ENCODE measurements at regions not wholly inside any gene's neighbourhood (a gene's known extent, or its start where the extent isn't known, plus 50 kb on each side); places are given as distances from the start of the nearest gene placed in this dataset.

DNA sequence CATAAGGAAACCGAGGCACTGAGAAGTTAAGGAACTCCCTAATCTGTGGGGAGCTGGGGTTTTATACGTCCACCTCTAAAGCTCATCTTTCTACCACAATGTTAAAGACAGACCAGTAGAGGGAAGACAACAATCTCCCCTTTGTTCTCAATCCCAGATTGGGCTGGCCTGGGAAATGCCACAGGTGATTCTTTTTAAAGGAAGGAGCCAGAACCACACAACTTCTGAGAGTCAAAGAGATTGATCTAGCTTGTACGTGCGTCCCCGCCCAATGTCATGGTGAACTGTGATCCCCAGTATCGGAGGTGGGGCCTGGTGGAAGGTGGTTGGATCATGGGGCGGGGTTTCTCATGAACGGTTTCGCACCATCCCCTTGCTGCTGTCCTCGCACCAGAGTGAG, 81.8 kb upstream of the LCLAT1 start:
- TF ChIP-seq, protein P1, sequence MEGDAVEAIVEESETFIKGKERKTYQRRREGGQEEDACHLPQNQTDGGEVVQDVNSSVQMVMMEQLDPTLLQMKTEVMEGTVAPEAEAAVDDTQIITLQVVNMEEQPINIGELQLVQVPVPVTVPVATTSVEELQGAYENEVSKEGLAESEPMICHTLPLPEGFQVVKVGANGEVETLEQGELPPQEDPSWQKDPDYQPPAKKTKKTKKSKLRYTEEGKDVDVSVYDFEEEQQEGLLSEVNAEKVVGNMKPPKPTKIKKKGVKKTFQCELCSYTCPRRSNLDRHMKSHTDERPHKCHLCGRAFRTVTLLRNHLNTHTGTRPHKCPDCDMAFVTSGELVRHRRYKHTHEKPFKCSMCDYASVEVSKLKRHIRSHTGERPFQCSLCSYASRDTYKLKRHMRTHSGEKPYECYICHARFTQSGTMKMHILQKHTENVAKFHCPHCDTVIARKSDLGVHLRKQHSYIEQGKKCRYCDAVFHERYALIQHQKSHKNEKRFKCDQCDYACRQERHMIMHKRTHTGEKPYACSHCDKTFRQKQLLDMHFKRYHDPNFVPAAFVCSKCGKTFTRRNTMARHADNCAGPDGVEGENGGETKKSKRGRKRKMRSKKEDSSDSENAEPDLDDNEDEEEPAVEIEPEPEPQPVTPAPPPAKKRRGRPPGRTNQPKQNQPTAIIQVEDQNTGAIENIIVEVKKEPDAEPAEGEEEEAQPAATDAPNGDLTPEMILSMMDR (IDR thresholded peaks at IDR 0.05; ENCODE audit: poor library complexity, severe bottlenecking), result no peak
- TF ChIP-seq TAF1 (IDR thresholded peaks at IDR 0.05; ENCODE audit: low read depth) (no peak), SMC3 (conservative IDR thresholded peaks at IDR 0.05; ENCODE audit: poor library complexity) (no peak), EZH2 (IDR thresholded peaks at IDR 0.05; ENCODE audit: borderline replicate concordance, insufficient read depth, low read length, poor library complexity, severe bottlenecking) (no peak), POLR2AphosphoS5 (IDR thresholded peaks at IDR 0.05) (no peak)
